Limb (tissue), 2 donors: ENCODE measurements at regions not wholly inside any gene's neighbourhood (a gene's known extent, or its start where the extent isn't known, plus 50 kb on each side); places are given as distances from the start of the nearest gene placed in this dataset.
"Not testable (repeated sequence)": the region's sequence is repeated elsewhere in the genome, so short reads cannot be mapped to it uniquely, and the experiment has no call there.

Experiments used
- DNase-seq, 2 donors: peaks; one replicate each; pipeline ENCODE4 v3.0.0-alpha.2; 2016; ENCODE audit errors: extremely low spot score in 2 of 2

GRCh38 chr2:131639001-131639620 lies 111.4 kb downstream of the CCDC74A start:
- not testable (repeated sequence) for DNase-seq

- no peak for DNase-seq
These were observed 113.9 kb downstream of the CCDC74A start for GRCh38 chr2:131641414-131642206.

- DNase-seq: not testable (repeated sequence)
These were observed 115.5 kb downstream of the CCDC74A start for GRCh38 chr2:131643180-131643579.

GRCh38 chr2:131645177-131645765 lies 117.6 kb downstream of the CCDC74A start:
- DNase-seq: no peak

GRCh38 chr2:131646220-131646619 lies 118.5 kb downstream of the CCDC74A start:
- DNase-seq: not testable (repeated sequence)

- peak in 1 of 2 donors; percentile 1 for DNase-seq
These were observed 119.1 kb downstream of the CCDC74A start for GRCh38 chr2:131646669-131647297.

- DNase-seq: not testable (repeated sequence)
These were observed 120.9 kb downstream of the CCDC74A start for GRCh38 chr2:131648565-131648964.

- DNase-seq: not testable (repeated sequence)
These were observed 124.6 kb downstream of the CCDC74A start for GRCh38 chr2:131652246-131652645.

GRCh38 chr2:131654107-131654506 lies 126.4 kb downstream of the CCDC74A start:
- not testable (repeated sequence) for DNase-seq

GRCh38 chr2:131656816-131657633 lies 129.3 kb downstream of the CCDC74A start:
- DNase-seq: no peak

GRCh38 chr2:131657895-131658768 lies 130.4 kb downstream of the CCDC74A start:
- DNase-seq: no peak

GRCh38 chr2:131658769-131659131 lies 131.1 kb downstream of the CCDC74A start:
- DNase-seq: no peak

- no peak for DNase-seq
These were observed 131.5 kb downstream of the CCDC74A start for GRCh38 chr2:131659168-131659572.

- not testable (repeated sequence) for DNase-seq
These were observed 133.6 kb downstream of the CCDC74A start for GRCh38 chr2:131661101-131661782.

- not testable (repeated sequence) for DNase-seq
These were observed 134.3 kb downstream of the CCDC74A start for GRCh38 chr2:131661884-131662535.

- not testable (repeated sequence) for DNase-seq
These were observed 135.8 kb downstream of the CCDC74A start for GRCh38 chr2:131663501-131663900.

- DNase-seq: not testable (repeated sequence)
These were observed 138.0 kb downstream of the CCDC74A start for GRCh38 chr2:131665716-131666115.

- DNase-seq: not testable (repeated sequence)
These were observed 141.3 kb downstream of the CCDC74A start for GRCh38 chr2:131668794-131669540.
